Heart left ventricle (tissue), 13 donors: ENCODE measurements at regions not wholly inside any gene's neighbourhood (a gene's known extent, or its start where the extent isn't known, plus 50 kb on each side); places are given as distances from the start of the nearest gene placed in this dataset.

Source experiments
- POLR2A ChIP-seq, 2 donors: fragments of 450-650 bp; IDR thresholded peaks; one replicate each; pipeline ENCODE4 v1.6.1; 2017; ENCODE audit warnings: antibody characterized with exemption in 2 of 2, mild to moderate bottlenecking in 2 of 2, moderate library complexity in 2 of 2
- TF ChIP-seq, protein P1 (sequence below), 12 donors: fragments of 200-600 bp; sonication (generic) in 4 of 12; IDR thresholded peaks; one replicate each; pipeline versions ENCODE4 v1.5.0 to v1.8.0; 2018 to 2022; ENCODE audit warnings: antibody characterized with exemption in 12 of 12, mild to moderate bottlenecking in 5 of 12
- donor health status: ischemic (EF 13 %, LVEDD 7.1; RV severe dilation, severe dysfunction).
- donor health status: DM: no; HTN: yes; CAD: no.
- donor health status: DM: no; HTN: no; CAD: no.
- donor health status: ischemic (EF 25% LVEDD 6.9; RV normal size, moderate dysfunction).
- donor health status: ischemic (EF 25% LVEDD 5.7; RV mildly dilated, moderate dysfunction).
- donor health status: ischemic (EF 35%, LVEDD 5.7; RV mildly dilated, moderate dysfunction).
- donor health status: nonischemic (EF 11% LVEDD 7.7; RV severe dilation, severe dysfunction).
- donor health status: DM: yes; HTN: yes; CAD: no.
- donor health status: PGD.
- donor health status: ischemic (EF 29% LVEDD 5.4; RV normal size, mild dysfunction).
- donor health status: nonischemic (EF 23%, LVEDD 6.1; RV moderate dilation, normal function).

DNA sequence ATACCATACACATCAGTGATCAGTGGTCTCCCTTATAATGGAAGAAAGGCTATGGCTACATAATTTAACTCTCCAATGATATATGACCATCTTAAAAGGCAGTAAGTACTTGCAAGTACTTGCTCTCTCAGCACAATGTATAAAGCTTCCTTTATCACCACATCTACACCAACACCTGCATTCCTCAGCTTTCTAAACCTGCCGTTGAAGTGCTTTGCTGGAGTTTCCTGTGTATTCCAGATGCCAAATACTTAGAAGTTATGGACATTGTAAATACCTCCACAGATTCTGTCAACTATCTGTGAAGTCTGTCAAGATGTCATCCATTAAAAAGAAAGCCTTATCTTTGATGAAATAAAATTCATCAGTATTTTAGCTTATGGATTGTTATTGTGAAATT is 335.0 kb upstream of the GALNTL6 start:
- TF ChIP-seq, protein P1, sequence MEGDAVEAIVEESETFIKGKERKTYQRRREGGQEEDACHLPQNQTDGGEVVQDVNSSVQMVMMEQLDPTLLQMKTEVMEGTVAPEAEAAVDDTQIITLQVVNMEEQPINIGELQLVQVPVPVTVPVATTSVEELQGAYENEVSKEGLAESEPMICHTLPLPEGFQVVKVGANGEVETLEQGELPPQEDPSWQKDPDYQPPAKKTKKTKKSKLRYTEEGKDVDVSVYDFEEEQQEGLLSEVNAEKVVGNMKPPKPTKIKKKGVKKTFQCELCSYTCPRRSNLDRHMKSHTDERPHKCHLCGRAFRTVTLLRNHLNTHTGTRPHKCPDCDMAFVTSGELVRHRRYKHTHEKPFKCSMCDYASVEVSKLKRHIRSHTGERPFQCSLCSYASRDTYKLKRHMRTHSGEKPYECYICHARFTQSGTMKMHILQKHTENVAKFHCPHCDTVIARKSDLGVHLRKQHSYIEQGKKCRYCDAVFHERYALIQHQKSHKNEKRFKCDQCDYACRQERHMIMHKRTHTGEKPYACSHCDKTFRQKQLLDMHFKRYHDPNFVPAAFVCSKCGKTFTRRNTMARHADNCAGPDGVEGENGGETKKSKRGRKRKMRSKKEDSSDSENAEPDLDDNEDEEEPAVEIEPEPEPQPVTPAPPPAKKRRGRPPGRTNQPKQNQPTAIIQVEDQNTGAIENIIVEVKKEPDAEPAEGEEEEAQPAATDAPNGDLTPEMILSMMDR (IDR thresholded peaks at IDR 0.05), result no peak
- no peak for TF ChIP-seq POLR2A (IDR thresholded peaks at IDR 0.05)
